Keratinocyte (primary cell): ENCODE measurements at regions not wholly inside any gene's neighbourhood (a gene's known extent, or its start where the extent isn't known, plus 50 kb on each side); places are given as distances from the start of the nearest gene placed in this dataset.

Experiments used
- CTCF ChIP-seq, 3 experiments: IDR thresholded peaks in 1 of 3; conservative IDR thresholded peaks in 1 of 3; optimal IDR thresholded peaks in 1 of 3; 2 replicates in 2 of 3; 3 replicates in 1 of 3; pipeline versions ENCODE3 to v1.5.1; 2011; ENCODE audit warnings: low read length in 3 of 3, mild to moderate bottlenecking in 3 of 3, moderate library complexity in 2 of 3, control low read depth in 1 of 3, inconsistent platforms in 1 of 3; ENCODE audit not compliant: insufficient read depth in 2 of 3; ENCODE audit errors: extremely low read depth in 1 of 3
- EZH2 ChIP-seq: IDR thresholded peaks from one replicate; pipeline ENCODE4 v1.6.1; 2012; ENCODE audit warnings: inconsistent platforms, mild to moderate bottlenecking, low read length, moderate library complexity

- TF ChIP-seq CTCF (optimal IDR thresholded peaks at IDR 0.05 in 1 of 3, IDR thresholded peaks at IDR 0.05 in 1 of 3, conservative IDR thresholded peaks at IDR 0.05 in 1 of 3; ENCODE audit: extremely low read depth in 1 of 3, insufficient read depth in 2 of 3, low read length in 3 of 3) (no peak), EZH2 (no peak)
Observed at GRCh38 chr6:15905488-15906419, 223.1 kb upstream of the MYLIP start.
